ENCODE measurements at regions not wholly inside any gene's neighbourhood (a gene's known extent, or its start where the extent isn't known, plus 50 kb on each side); places are given as distances from the start of the nearest gene placed in this dataset.
A peak's percentile ranks its signal among the peaks of the same experiment; 100 is the strongest.

DNA sequence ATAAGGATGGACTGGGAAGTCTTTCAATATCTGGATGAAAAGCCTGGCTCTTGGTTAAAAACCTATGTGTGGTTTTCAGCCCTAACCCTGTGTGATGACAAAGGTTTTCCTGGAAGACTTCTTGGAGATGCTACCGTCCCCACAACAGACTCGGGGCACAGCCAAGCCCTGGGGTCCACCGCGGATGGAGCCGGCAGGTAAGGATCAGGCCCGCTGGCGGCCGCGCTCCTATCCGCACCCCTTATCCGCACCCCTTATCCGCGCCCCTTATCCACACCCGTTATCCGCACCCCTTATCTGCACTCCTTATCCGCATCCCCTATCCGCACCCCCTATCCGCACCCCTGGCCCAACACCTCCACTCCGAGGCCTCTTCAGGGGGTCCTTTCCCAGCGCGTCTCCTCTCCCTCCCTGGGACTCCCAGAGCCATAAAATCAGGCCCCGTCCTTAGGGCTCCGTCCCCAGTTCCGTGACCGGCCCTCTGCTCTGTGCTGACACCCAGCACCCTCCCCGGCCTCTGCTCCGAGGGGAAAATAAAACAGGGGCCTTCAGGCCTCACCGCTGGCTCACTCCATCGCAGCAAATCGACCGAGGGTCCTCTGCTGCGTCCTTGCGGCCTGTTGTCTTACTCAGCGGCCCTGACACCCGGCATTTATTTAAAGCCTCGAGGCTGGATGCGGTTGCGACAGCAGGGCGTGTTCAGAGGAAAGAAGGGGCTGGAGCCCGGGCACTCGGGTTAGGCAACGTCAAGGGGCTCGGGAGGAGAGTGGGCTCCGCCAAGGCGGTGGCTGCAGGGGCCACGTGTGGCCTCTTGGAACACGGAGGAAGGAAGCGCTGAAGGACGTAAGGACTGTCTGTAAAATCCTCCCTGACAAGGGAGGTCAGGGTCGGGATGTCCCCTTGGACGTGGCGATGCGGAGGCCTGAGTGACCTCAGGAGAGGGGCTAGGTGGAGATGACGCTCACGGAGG lies 215.1 kb upstream of the ADARB2 start:
- H3K27me3 ChIP-seq = no peaks in the 10 kb centered on the region
- TF ChIP-seq, protein P1, sequence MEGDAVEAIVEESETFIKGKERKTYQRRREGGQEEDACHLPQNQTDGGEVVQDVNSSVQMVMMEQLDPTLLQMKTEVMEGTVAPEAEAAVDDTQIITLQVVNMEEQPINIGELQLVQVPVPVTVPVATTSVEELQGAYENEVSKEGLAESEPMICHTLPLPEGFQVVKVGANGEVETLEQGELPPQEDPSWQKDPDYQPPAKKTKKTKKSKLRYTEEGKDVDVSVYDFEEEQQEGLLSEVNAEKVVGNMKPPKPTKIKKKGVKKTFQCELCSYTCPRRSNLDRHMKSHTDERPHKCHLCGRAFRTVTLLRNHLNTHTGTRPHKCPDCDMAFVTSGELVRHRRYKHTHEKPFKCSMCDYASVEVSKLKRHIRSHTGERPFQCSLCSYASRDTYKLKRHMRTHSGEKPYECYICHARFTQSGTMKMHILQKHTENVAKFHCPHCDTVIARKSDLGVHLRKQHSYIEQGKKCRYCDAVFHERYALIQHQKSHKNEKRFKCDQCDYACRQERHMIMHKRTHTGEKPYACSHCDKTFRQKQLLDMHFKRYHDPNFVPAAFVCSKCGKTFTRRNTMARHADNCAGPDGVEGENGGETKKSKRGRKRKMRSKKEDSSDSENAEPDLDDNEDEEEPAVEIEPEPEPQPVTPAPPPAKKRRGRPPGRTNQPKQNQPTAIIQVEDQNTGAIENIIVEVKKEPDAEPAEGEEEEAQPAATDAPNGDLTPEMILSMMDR (IDR thresholded peaks at IDR 0.05) = no peak
- DNase-seq = no peak
- H3K4me3 ChIP-seq = no peak overlapping the region
- no peaks in the 10 kb centered on the region for H3K9me3 ChIP-seq
- intact Hi-C loops (cut with DNase I) = no loop called here
- ATAC-seq = peak; percentile 34
- H3K36me3 ChIP-seq = no peaks in the 10 kb centered on the region
- H3K4me1 ChIP-seq = no peaks in the 10 kb centered on the region
- H3K27ac ChIP-seq = no peak overlapping the region

DNA sequence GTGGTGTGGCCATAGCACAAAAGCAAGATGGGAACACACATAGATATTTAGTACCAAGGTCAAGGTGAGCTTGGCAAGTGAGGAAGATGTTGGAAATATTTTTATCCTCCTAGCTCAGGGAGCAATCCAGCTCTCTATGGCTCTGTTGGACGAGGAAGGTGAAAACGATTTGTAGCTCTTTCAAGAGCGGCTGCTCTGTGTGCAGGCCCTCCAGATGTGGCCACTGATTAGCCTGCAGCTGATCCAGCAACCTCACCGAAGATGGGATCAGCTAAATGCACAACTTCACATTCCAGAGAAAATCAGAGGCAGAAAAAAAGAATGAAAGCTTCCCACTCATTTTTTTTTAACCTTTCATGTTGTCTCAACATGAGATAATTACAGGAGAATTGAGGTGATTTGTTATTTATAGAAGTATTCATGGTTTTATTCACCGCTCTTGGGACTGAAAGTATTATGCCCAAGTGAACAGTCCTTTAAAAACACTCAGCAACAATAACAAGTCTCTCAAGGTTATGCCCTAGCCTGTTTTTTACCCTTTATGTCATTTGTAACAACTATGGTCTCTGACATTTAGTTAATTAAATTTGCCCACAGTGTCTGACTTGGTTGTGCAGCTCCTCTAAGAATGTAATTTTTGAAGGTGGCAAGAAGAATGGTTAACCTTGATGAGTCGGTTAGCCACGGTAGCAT lies 213.6 kb upstream of the ADARB2 start:
- no peak overlapping the region for H3K4me3 ChIP-seq
- H3K27ac ChIP-seq = no peak overlapping the region
- TF ChIP-seq, protein P1 (IDR thresholded peaks at IDR 0.05) = no peak
- H3K36me3 ChIP-seq = no peaks in the 10 kb centered on the region
- ATAC-seq (no peak), DNase-seq (no peak)
- H3K27me3 ChIP-seq = no peaks in the 10 kb centered on the region
- no peaks in the 10 kb centered on the region for H3K4me1 ChIP-seq
- intact Hi-C loops (cut with DNase I) = no loop called here
- no peaks in the 10 kb centered on the region for H3K9me3 ChIP-seq

DNA sequence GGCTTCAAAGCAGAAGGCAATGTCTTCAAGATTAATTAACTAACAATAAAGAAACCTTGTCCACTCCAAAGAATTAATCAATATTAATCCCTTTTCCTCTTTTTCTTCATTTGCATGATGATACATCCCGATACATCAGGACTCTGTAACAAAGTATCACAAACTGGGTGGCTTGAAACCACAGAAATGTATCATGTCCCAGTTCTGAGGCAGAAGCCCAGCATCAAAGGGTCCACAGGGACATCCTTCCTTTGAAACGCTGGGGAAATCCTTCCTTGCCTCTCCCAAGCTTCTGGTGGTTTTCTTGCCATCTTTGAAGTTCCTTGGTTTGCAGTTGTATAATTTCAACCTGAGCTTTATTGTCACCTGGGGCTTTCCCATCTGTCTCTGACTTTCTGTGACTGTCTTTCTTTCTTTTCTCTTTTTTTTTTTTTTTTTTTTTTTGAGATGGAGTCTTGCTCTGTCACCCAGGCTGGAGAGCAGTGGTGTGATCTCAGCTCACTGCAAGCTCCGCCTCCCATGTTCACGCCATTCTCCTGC lies 210.2 kb upstream of the ADARB2 start:
- TF ChIP-seq, protein P1 (IDR thresholded peaks at IDR 0.05) = no peak
- no peaks in the 10 kb centered on the region for H3K4me1 ChIP-seq
- H3K36me3 ChIP-seq = no peaks in the 10 kb centered on the region
- no peak overlapping the region for H3K27ac ChIP-seq
- H3K4me3 ChIP-seq = no peak overlapping the region
- no peaks in the 10 kb centered on the region for H3K9me3 ChIP-seq
- ATAC-seq (no peak), DNase-seq (no peak)
- intact Hi-C loops (cut with DNase I) = no loop called here
- H3K27me3 ChIP-seq = no peaks in the 10 kb centered on the region

DNA sequence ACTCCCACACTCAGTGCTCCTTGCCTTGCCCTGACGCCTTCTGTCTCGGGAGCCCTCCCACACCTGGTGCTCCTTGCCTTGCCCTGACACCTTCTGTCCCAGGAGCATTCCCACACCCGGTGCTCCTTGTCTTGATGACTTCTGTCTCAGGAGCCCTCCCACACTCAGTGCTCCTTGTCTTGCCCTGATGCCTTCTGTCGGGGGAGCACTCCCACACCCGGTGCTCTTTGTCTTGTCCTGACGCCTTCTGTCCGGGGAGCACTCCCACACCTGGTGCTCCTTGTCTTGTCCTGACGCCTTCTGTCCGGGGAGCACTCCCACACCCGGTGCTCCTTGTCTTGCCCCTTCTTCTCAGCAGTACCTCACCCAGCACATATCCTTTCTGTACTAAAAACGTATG lies 207.2 kb upstream of the ADARB2 start:
- DNase-seq = no peak
- H3K27me3 ChIP-seq = no peaks in the 10 kb centered on the region
- no peaks in the 10 kb centered on the region for H3K4me1 ChIP-seq
- intact Hi-C loops (cut with DNase I) = no loop called here
- H3K9me3 ChIP-seq = no peaks in the 10 kb centered on the region
- no peak for ATAC-seq
- no peak overlapping the region for H3K4me3 ChIP-seq
- no peak overlapping the region for H3K27ac ChIP-seq
- no peaks in the 10 kb centered on the region for H3K36me3 ChIP-seq
- TF ChIP-seq, protein P1 (IDR thresholded peaks at IDR 0.05) = no peak

DNA sequence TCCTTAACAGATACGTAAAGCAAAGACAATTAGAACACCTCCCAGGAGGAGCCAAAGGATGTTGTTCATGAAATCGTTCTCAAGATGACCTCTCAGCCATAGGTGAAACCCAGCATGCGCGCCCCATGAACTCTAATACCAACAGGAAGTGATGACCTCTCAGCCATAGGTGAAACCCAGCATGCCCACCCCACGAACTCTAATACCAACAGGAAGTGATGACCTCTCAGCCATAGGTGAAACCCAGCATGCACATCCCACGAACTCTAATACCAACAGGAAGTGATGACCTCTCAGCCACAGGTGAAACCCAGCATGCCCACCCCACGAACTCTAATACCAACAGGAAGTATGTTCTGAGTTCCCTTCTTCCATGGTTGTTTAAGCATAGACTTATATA lies 205.2 kb upstream of the ADARB2 start:
- no peaks in the 10 kb centered on the region for H3K4me1 ChIP-seq
- intact Hi-C loops (cut with DNase I) = no loop called here
- no peak overlapping the region for H3K27ac ChIP-seq
- DNase-seq (no peak), ATAC-seq (no peak)
- H3K4me3 ChIP-seq = no peak overlapping the region
- H3K36me3 ChIP-seq = no peaks in the 10 kb centered on the region
- H3K9me3 ChIP-seq = no peaks in the 10 kb centered on the region
- TF ChIP-seq, protein P1 (IDR thresholded peaks at IDR 0.05) = no peak
- no peaks in the 10 kb centered on the region for H3K27me3 ChIP-seq

All from upper lobe of right lung (tissue), 1 donor.